ENCODE measurements at regions not wholly inside any gene's neighbourhood (a gene's known extent, or its start where the extent isn't known, plus 50 kb on each side); places are given as distances from the start of the nearest gene placed in this dataset.

GRCh38 chr9:79224672-79225433, 346.9 kb upstream of the TLE4 start:
- 64 to 73% methylated on average over 3 of the region's 3 CpGs for WGBS, 2 donors
- H3K27me3 ChIP-seq (ENCODE audit: control insufficient read depth in 1 of 2, insufficient read depth in 2 of 2, low read length in 1 of 2) = no peaks in the 10 kb centered on the region
- no peaks in the 10 kb centered on the region for H3K36me3 ChIP-seq (ENCODE audit: control insufficient read depth in 1 of 2, insufficient read depth in 2 of 2, low read length in 1 of 2)
- ATAC-seq (ENCODE audit: low FRiP score) (no peak), DNase-seq (no peak)
- H3K4me3 ChIP-seq (ENCODE audit: low read length in 2 of 2) = no peak overlapping the region
- no peaks in the 10 kb centered on the region for H3K4me1 ChIP-seq (ENCODE audit: control insufficient read depth in 1 of 2, insufficient read depth in 2 of 2, low read length in 2 of 2)
- no peaks in the 10 kb centered on the region for H3K9me3 ChIP-seq (ENCODE audit: control insufficient read depth, low read length)
- intact Hi-C loops (cut with DNase I) = no loop called here
- no peak overlapping the region for H3K27ac ChIP-seq (ENCODE audit: low read depth in 1 of 2, low read length in 2 of 2)

DNA sequence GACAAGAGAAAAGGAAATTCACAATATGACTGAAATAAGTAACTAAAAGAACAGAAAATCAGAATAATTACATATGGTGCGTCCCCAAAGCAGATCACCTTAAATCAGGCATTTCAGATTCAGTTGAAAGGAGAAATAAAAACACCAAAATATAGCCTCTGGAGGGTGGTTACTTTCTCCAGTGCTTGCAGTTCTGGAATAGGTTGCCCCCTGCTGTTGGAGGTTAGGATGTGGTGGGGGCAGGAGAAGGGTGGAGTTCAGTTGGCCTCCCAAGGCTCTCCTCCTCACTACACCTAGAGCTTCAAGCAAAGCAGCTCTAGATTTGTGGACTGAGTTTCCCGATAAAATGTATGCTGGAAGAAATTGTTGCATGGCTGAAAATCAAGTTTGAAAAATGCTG, 338.2 kb upstream of the TLE4 start:
- Histone ChIP-seq H3K27me3 (ENCODE audit: control insufficient read depth in 1 of 2, insufficient read depth in 2 of 2, low read length in 1 of 2) (no peaks in the 10 kb centered on the region), H3K4me1 (ENCODE audit: control insufficient read depth in 1 of 2, insufficient read depth in 2 of 2, low read length in 2 of 2) (no peaks in the 10 kb centered on the region), H3K27ac (ENCODE audit: low read depth in 1 of 2, low read length in 2 of 2) (no peak overlapping the region), H3K9me3 (ENCODE audit: control insufficient read depth, low read length) (no peaks in the 10 kb centered on the region), H3K4me3 (ENCODE audit: low read length in 2 of 2) (no peak overlapping the region), H3K36me3 (ENCODE audit: control insufficient read depth in 1 of 2, insufficient read depth in 2 of 2, low read length in 1 of 2) (no peaks in the 10 kb centered on the region)
- intact Hi-C loops (cut with DNase I) = loop anchor here in 1 of 2 donors (5.0 kb wide), 1 partner anchor 101 kb away; no protein-coding TSS in a partner anchor
- WGBS, 2 donors = 86 to 91% methylated on average over 2 of the region's 2 CpGs
- no peak for ATAC-seq (ENCODE audit: low FRiP score)
- no peak for DNase-seq

GRCh38 chr9:79236466-79236865, 335.3 kb upstream of the TLE4 start:
- intact Hi-C loops (cut with DNase I) = no loop called here
- no peak for ATAC-seq (ENCODE audit: low FRiP score)
- no peaks in the 10 kb centered on the region for H3K27me3 ChIP-seq (ENCODE audit: control insufficient read depth in 1 of 2, insufficient read depth in 2 of 2, low read length in 1 of 2)
- WGBS, 2 donors = 59 to 60% methylated on average over 2 of the region's 2 CpGs
- H3K4me3 ChIP-seq (ENCODE audit: low read length in 2 of 2) = no peak overlapping the region
- H3K9me3 ChIP-seq (ENCODE audit: control insufficient read depth, low read length) = no peaks in the 10 kb centered on the region
- H3K27ac ChIP-seq (ENCODE audit: low read depth in 1 of 2, low read length in 2 of 2) = no peak overlapping the region
- no peaks in the 10 kb centered on the region for H3K4me1 ChIP-seq (ENCODE audit: control insufficient read depth in 1 of 2, insufficient read depth in 2 of 2, low read length in 2 of 2)
- H3K36me3 ChIP-seq (ENCODE audit: control insufficient read depth in 1 of 2, insufficient read depth in 2 of 2, low read length in 1 of 2) = no peaks in the 10 kb centered on the region
- no peak for DNase-seq

GRCh38 chr9:79237861-79238260, 333.9 kb upstream of the TLE4 start:
- WGBS, 2 donors = 55 to 59% methylated on average over 1 of the region's 1 CpG
- Histone ChIP-seq H3K9me3 (ENCODE audit: control insufficient read depth, low read length) (no peaks in the 10 kb centered on the region), H3K27me3 (ENCODE audit: control insufficient read depth in 1 of 2, insufficient read depth in 2 of 2, low read length in 1 of 2) (no peaks in the 10 kb centered on the region), H3K27ac (ENCODE audit: low read depth in 1 of 2, low read length in 2 of 2) (no peak overlapping the region), H3K36me3 (ENCODE audit: control insufficient read depth in 1 of 2, insufficient read depth in 2 of 2, low read length in 1 of 2) (no peaks in the 10 kb centered on the region), H3K4me1 (ENCODE audit: control insufficient read depth in 1 of 2, insufficient read depth in 2 of 2, low read length in 2 of 2) (no peaks in the 10 kb centered on the region), H3K4me3 (ENCODE audit: low read length in 2 of 2) (no peak overlapping the region)
- intact Hi-C loops (cut with DNase I) = no loop called here
- ATAC-seq (ENCODE audit: low FRiP score) = no peak
- DNase-seq = no peak

DNA sequence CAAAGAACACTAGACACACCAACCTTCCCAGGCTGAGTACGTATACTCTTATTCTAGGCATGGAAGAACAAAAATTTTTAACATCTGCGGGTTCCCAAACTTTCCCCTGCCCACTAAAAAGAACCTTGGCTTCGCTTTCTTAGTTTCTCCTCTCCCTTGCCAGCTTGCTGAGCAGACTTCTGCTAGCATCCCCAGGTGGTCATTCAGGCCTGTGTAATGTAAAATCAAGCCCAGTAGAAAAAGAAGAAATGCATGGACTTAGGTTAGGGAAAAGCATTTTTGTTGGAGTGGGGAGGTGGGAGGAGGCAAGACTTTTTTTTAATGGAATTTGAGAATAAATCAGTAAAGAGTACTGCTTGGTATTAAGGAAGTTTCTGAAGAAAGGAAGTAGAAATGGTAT, 331.0 kb upstream of the TLE4 start:
- Histone ChIP-seq H3K4me3 (ENCODE audit: low read length in 2 of 2) (no peak overlapping the region), H3K27me3 (ENCODE audit: control insufficient read depth in 1 of 2, insufficient read depth in 2 of 2, low read length in 1 of 2) (no peaks in the 10 kb centered on the region), H3K9me3 (ENCODE audit: control insufficient read depth, low read length) (no peaks in the 10 kb centered on the region), H3K36me3 (ENCODE audit: control insufficient read depth in 1 of 2, insufficient read depth in 2 of 2, low read length in 1 of 2) (no peaks in the 10 kb centered on the region), H3K27ac (ENCODE audit: low read depth in 1 of 2, low read length in 2 of 2) (no peak overlapping the region), H3K4me1 (ENCODE audit: control insufficient read depth in 1 of 2, insufficient read depth in 2 of 2, low read length in 2 of 2) (no peaks in the 10 kb centered on the region)
- no peak for DNase-seq
- ATAC-seq (ENCODE audit: low FRiP score) = no peak
- 78 to 88% methylated on average over 3 of the region's 3 CpGs for WGBS, 2 donors
- intact Hi-C loops (cut with DNase I) = no loop called here

GRCh38 chr9:79242489-79242888, 329.3 kb upstream of the TLE4 start:
- Histone ChIP-seq H3K27me3 (ENCODE audit: control insufficient read depth in 1 of 2, insufficient read depth in 2 of 2, low read length in 1 of 2) (no peaks in the 10 kb centered on the region), H3K9me3 (ENCODE audit: control insufficient read depth, low read length) (no peaks in the 10 kb centered on the region), H3K36me3 (ENCODE audit: control insufficient read depth in 1 of 2, insufficient read depth in 2 of 2, low read length in 1 of 2) (no peaks in the 10 kb centered on the region), H3K4me3 (ENCODE audit: low read length in 2 of 2) (no peak overlapping the region), H3K27ac (ENCODE audit: low read depth in 1 of 2, low read length in 2 of 2) (no peak overlapping the region), H3K4me1 (ENCODE audit: control insufficient read depth in 1 of 2, insufficient read depth in 2 of 2, low read length in 2 of 2) (no peaks in the 10 kb centered on the region)
- 66 to 67% methylated on average over 2 of the region's 2 CpGs for WGBS, 2 donors
- intact Hi-C loops (cut with DNase I) = no loop called here
- ATAC-seq (ENCODE audit: low FRiP score) (no peak), DNase-seq (no peak)

- Histone ChIP-seq H3K9me3 (ENCODE audit: control insufficient read depth, low read length) (no peaks in the 10 kb centered on the region), H3K36me3 (ENCODE audit: control insufficient read depth in 1 of 2, insufficient read depth in 2 of 2, low read length in 1 of 2) (no peaks in the 10 kb centered on the region), H3K27me3 (ENCODE audit: control insufficient read depth in 1 of 2, insufficient read depth in 2 of 2, low read length in 1 of 2) (no peaks in the 10 kb centered on the region), H3K4me3 (ENCODE audit: low read length in 2 of 2) (no peak overlapping the region), H3K27ac (ENCODE audit: low read depth in 1 of 2, low read length in 2 of 2) (no peak overlapping the region), H3K4me1 (ENCODE audit: control insufficient read depth in 1 of 2, insufficient read depth in 2 of 2, low read length in 2 of 2) (no peaks in the 10 kb centered on the region)
- ATAC-seq (ENCODE audit: low FRiP score) (no peak), DNase-seq (no peak)
- WGBS, 2 donors = 35 to 43% methylated on average over 1 of the region's 1 CpG
- intact Hi-C loops (cut with DNase I) = no loop called here
Measured at GRCh38 chr9:79246170-79246569, 325.6 kb upstream of the TLE4 start.

GRCh38 chr9:79247021-79247420, 324.7 kb upstream of the TLE4 start:
- Histone ChIP-seq H3K27me3 (ENCODE audit: control insufficient read depth in 1 of 2, insufficient read depth in 2 of 2, low read length in 1 of 2) (no peaks in the 10 kb centered on the region), H3K27ac (ENCODE audit: low read depth in 1 of 2, low read length in 2 of 2) (no peak overlapping the region), H3K36me3 (ENCODE audit: control insufficient read depth in 1 of 2, insufficient read depth in 2 of 2, low read length in 1 of 2) (no peaks in the 10 kb centered on the region), H3K9me3 (ENCODE audit: control insufficient read depth, low read length) (no peaks in the 10 kb centered on the region), H3K4me1 (ENCODE audit: control insufficient read depth in 1 of 2, insufficient read depth in 2 of 2, low read length in 2 of 2) (no peaks in the 10 kb centered on the region), H3K4me3 (ENCODE audit: low read length in 2 of 2) (no peak overlapping the region)
- intact Hi-C loops (cut with DNase I) = no loop called here
- DNase-seq (no peak), ATAC-seq (ENCODE audit: low FRiP score) (no peak)

DNA sequence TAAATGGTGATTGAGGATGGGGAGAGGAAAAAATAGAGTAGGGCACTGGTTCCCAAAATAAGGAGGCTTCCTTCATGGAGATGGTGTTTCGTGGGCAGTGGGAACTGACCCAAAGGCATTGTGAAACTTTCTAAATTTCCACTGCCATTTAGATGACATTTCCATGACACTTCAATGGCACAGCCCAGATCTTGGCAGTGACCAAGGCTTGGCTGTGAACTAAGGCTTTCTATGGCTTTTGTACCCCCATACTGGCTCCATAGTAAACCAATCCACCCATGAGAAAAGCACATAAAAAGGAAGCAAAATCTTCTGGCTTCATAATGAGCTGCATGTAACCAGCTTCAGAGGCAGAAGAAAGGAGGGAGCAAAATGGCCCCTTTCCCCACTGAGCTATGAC, 321.0 kb upstream of the TLE4 start:
- Histone ChIP-seq H3K4me3 (ENCODE audit: low read length in 2 of 2) (no peak overlapping the region), H3K27ac (ENCODE audit: low read depth in 1 of 2, low read length in 2 of 2) (no peak overlapping the region), H3K9me3 (ENCODE audit: control insufficient read depth, low read length) (peaks cover 1% of the 10 kb centered on the region), H3K36me3 (ENCODE audit: control insufficient read depth in 1 of 2, insufficient read depth in 2 of 2, low read length in 1 of 2) (no peaks in the 10 kb centered on the region), H3K27me3 (ENCODE audit: control insufficient read depth in 1 of 2, insufficient read depth in 2 of 2, low read length in 1 of 2) (no peaks in the 10 kb centered on the region), H3K4me1 (ENCODE audit: control insufficient read depth in 1 of 2, insufficient read depth in 2 of 2, low read length in 2 of 2) (no peaks in the 10 kb centered on the region)
- DNase-seq = no peak
- no peak for ATAC-seq (ENCODE audit: low FRiP score)
- 46 to 65% methylated on average over 1 of the region's 1 CpG for WGBS, 2 donors
- intact Hi-C loops (cut with DNase I) = no loop called here
